ENCODE measurements at regions not wholly inside any gene's neighbourhood (a gene's known extent, or its start where the extent isn't known, plus 50 kb on each side); places are given as distances from the start of the nearest gene placed in this dataset.

DNA sequence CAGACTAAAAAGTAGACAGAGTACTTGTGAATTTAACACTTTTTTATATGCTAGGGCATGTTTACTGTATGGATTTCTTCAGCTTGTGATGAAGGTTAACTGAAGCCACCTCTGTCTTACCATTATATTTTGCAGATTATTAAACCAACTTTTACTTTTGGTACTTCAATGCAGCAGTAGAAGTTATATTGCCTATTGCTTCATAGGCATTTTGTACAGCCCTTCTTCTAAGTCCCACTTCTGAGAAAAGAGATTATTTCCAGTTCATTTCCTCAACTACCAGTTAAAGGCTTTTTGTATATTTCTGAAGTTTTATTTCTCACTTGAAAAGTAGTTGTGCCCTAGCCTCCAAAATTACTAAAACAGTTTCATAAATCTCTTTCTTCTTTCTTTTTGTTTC lies 151.7 kb upstream of the FOXN2 start:
- ChIA-PET RAD21 (ENCODE audit: low non-redundant PET in 1 of 2, low total read pairs in 2 of 2, uncharacterized antibody in 2 of 2, unreplicated experiment in 2 of 2) (no interaction called here), POLR2A (no interaction called here), CTCF (no interaction called here)
- H3K4me3 ChIP-seq (replicated peaks in 1 of 2; ENCODE audit: low read depth in 1 of 2, low read length in 2 of 2), result no peak overlapping the region
- ATAC-seq, result no peak
- no peak overlapping the region for H3K4me2 ChIP-seq (ENCODE audit: low read length)
- no peak overlapping the region for H3K27ac ChIP-seq (ENCODE audit: low read depth, low read length)
- H2AFZ ChIP-seq (ENCODE audit: low read depth, low read length, poor library complexity, severe bottlenecking), result no peak overlapping the region
- H3K36me3 ChIP-seq (ENCODE audit: control insufficient read depth in 1 of 2, insufficient read depth in 2 of 2, low read length in 2 of 2), result no peaks in the 10 kb centered on the region
- no peaks in the 10 kb centered on the region for H4K20me1 ChIP-seq (ENCODE audit: insufficient read depth)
- no peaks in the 10 kb centered on the region for H3K9me2 ChIP-seq (ENCODE audit: insufficient read depth)
- intact Hi-C loops (cut with micrococcal nuclease), result no loop called here
- no peak for DNase-seq (ENCODE audit: low read depth, low spot score)
- H3K9ac ChIP-seq (ENCODE audit: low read length), result no peak overlapping the region
- no peak for TF ChIP-seq ELF1 (IDR thresholded peaks at IDR 0.05; ENCODE audit: borderline replicate concordance, low read depth)
- TF ChIP-seq POLR2A (IDR thresholded peaks at IDR 0.05; ENCODE audit: borderline replicate concordance, extremely low read depth, insufficient read depth, insufficient read length), result no peak
- TF ChIP-seq JUND (IDR thresholded peaks at IDR 0.05), result no peak
- no peak for TF ChIP-seq POLR2AphosphoS5 (IDR thresholded peaks at IDR 0.05; ENCODE audit: low read depth, low read length)
- no peak for TF ChIP-seq EZH2phosphoT487 (IDR thresholded peaks at IDR 0.05; ENCODE audit: borderline replicate concordance)
- TF ChIP-seq, protein P1, sequence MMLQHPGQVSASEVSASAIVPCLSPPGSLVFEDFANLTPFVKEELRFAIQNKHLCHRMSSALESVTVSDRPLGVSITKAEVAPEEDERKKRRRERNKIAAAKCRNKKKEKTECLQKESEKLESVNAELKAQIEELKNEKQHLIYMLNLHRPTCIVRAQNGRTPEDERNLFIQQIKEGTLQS (IDR thresholded peaks at IDR 0.05), result no peak
- TF ChIP-seq, protein P2, sequence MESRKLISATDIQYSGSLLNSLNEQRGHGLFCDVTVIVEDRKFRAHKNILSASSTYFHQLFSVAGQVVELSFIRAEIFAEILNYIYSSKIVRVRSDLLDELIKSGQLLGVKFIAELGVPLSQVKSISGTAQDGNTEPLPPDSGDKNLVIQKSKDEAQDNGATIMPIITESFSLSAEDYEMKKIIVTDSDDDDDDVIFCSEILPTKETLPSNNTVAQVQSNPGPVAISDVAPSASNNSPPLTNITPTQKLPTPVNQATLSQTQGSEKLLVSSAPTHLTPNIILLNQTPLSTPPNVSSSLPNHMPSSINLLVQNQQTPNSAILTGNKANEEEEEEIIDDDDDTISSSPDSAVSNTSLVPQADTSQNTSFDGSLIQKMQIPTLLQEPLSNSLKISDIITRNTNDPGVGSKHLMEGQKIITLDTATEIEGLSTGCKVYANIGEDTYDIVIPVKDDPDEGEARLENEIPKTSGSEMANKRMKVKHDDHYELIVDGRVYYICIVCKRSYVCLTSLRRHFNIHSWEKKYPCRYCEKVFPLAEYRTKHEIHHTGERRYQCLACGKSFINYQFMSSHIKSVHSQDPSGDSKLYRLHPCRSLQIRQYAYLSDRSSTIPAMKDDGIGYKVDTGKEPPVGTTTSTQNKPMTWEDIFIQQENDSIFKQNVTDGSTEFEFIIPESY (IDR thresholded peaks at IDR 0.05; ENCODE audit: extremely low read depth, insufficient replicate concordance, low read length), result no peak
- TF ChIP-seq CBX3 (IDR thresholded peaks at IDR 0.05; ENCODE audit: low read depth), result no peak
- TF ChIP-seq YY1 (IDR thresholded peaks at IDR 0.05; ENCODE audit: extremely low read depth, insufficient replicate concordance, low read depth, low read length), result no peak
- TF ChIP-seq ZNF274 (IDR thresholded peaks at IDR 0.05; ENCODE audit: low read depth, low read length), result no peak
- TF ChIP-seq RAD21 (IDR thresholded peaks at IDR 0.05; ENCODE audit: low read depth), result no peak
- BruUV-seq (replicated peaks), result no TSS peak
- no peaks in the 10 kb centered on the region for H3K4me1 ChIP-seq (ENCODE audit: control insufficient read depth in 1 of 2, insufficient read depth in 2 of 2, low read length in 2 of 2)
- H3K79me2 ChIP-seq (ENCODE audit: insufficient read depth, low read length), result no peaks in the 10 kb centered on the region
- H3K27me3 ChIP-seq (ENCODE audit: insufficient read depth, low read length), result no peaks in the 10 kb centered on the region
- no peaks in the 10 kb centered on the region; a peak in 1 of 4 replicates for H3K9me3 ChIP-seq (ENCODE audit: control insufficient read depth in 1 of 2, insufficient read depth in 1 of 2, low read depth in 1 of 2, low read length in 2 of 2)
